ENCODE measurements at regions not wholly inside any gene's neighbourhood (a gene's known extent, or its start where the extent isn't known, plus 50 kb on each side); places are given as distances from the start of the nearest gene placed in this dataset.
"Not testable (repeated sequence)": the region's sequence is repeated elsewhere in the genome, so short reads cannot be mapped to it uniquely, and the experiment has no call there.

- peaks cover 3% of the 10 kb centered on the region for H3K4me1 ChIP-seq (ENCODE audit: control insufficient read depth, insufficient read depth, low read length, poor library complexity, severe bottlenecking)
- no peaks in the 10 kb centered on the region for H3K36me3 ChIP-seq (ENCODE audit: control insufficient read depth, insufficient read depth, low read length)
- WGBS, 2 experiments (ENCODE audit: insufficient coverage in 2 of 2) = 46 to 72% methylated on average over 5 to 7 of the region's 9 CpGs
- H3K27ac ChIP-seq (ENCODE audit: low read depth, low read length, severe bottlenecking) = no peak overlapping the region
- no peak overlapping the region for H3K4me3 ChIP-seq (ENCODE audit: extremely low read depth, insufficient read depth, low read length, poor library complexity, severe bottlenecking)
- no peaks in the 10 kb centered on the region for H3K9me3 ChIP-seq (ENCODE audit: control insufficient read depth, low read length)
Observed at GRCh38 chr17:49898366-49899190, 50.7 kb upstream of the TAC4 start.

- no peak overlapping the region for H3K27ac ChIP-seq (ENCODE audit: low read depth, low read length, severe bottlenecking)
- H3K9me3 ChIP-seq (ENCODE audit: control insufficient read depth, low read length) = no peaks in the 10 kb centered on the region
- no peak overlapping the region for H3K4me3 ChIP-seq (ENCODE audit: extremely low read depth, insufficient read depth, low read length, poor library complexity, severe bottlenecking)
- 34 to 40% methylated on average over 1 to 2 of the region's 2 CpGs for WGBS, 2 experiments (ENCODE audit: insufficient coverage in 2 of 2)
- H3K4me1 ChIP-seq (ENCODE audit: control insufficient read depth, insufficient read depth, low read length, poor library complexity, severe bottlenecking) = peaks cover 3% of the 10 kb centered on the region
- no peaks in the 10 kb centered on the region for H3K36me3 ChIP-seq (ENCODE audit: control insufficient read depth, insufficient read depth, low read length)
Observed at GRCh38 chr17:49899191-49899485, 51.3 kb upstream of the TAC4 start.

GRCh38 chr17:49899588-49899987, 51.7 kb upstream of the TAC4 start:
- H3K4me3 ChIP-seq (ENCODE audit: extremely low read depth, insufficient read depth, low read length, poor library complexity, severe bottlenecking) = no peak overlapping the region
- no peaks in the 10 kb centered on the region for H3K9me3 ChIP-seq (ENCODE audit: control insufficient read depth, low read length)
- no peak overlapping the region for H3K27ac ChIP-seq (ENCODE audit: low read depth, low read length, severe bottlenecking)
- no CpG with 5 or more reads among the region's 1 CpG for WGBS, 2 experiments (ENCODE audit: insufficient coverage in 2 of 2)
- H3K36me3 ChIP-seq (ENCODE audit: control insufficient read depth, insufficient read depth, low read length) = no peaks in the 10 kb centered on the region
- peaks cover 3% of the 10 kb centered on the region for H3K4me1 ChIP-seq (ENCODE audit: control insufficient read depth, insufficient read depth, low read length, poor library complexity, severe bottlenecking)

GRCh38 chr17:49900801-49901200, 52.9 kb upstream of the TAC4 start:
- WGBS, 2 experiments (ENCODE audit: insufficient coverage in 2 of 2) = no CpG with 5 or more reads among the region's 5 CpGs
- H3K27ac ChIP-seq (ENCODE audit: low read depth, low read length, severe bottlenecking); H3K4me3 ChIP-seq (ENCODE audit: extremely low read depth, insufficient read depth, low read length, poor library complexity, severe bottlenecking); H3K9me3 ChIP-seq (ENCODE audit: control insufficient read depth, low read length); H3K36me3 ChIP-seq (ENCODE audit: control insufficient read depth, insufficient read depth, low read length); H3K4me1 ChIP-seq (ENCODE audit: control insufficient read depth, insufficient read depth, low read length, poor library complexity, severe bottlenecking): not testable (repeated sequence)

- Histone ChIP-seq H3K4me3 (ENCODE audit: extremely low read depth, insufficient read depth, low read length, poor library complexity, severe bottlenecking) (no peak overlapping the region), H3K27ac (ENCODE audit: low read depth, low read length, severe bottlenecking) (no peak overlapping the region), H3K36me3 (ENCODE audit: control insufficient read depth, insufficient read depth, low read length) (no peaks in the 10 kb centered on the region), H3K9me3 (ENCODE audit: control insufficient read depth, low read length) (no peaks in the 10 kb centered on the region), H3K4me1 (ENCODE audit: control insufficient read depth, insufficient read depth, low read length, poor library complexity, severe bottlenecking) (peaks cover 3% of the 10 kb centered on the region)
- WGBS, 2 experiments (ENCODE audit: insufficient coverage in 2 of 2) = 7 to 16% methylated on average over 29 to 41 of the region's 47 CpGs
Observed at GRCh38 chr17:49901460-49902331, 53.8 kb upstream of the TAC4 start.

- Histone ChIP-seq H3K9me3 (ENCODE audit: control insufficient read depth, low read length) (no peaks in the 10 kb centered on the region), H3K4me1 (ENCODE audit: control insufficient read depth, insufficient read depth, low read length, poor library complexity, severe bottlenecking) (peaks cover 3% of the 10 kb centered on the region)
- 55% methylated on average over 2 of the region's 5 CpGs; no CpG with 5 or more reads in 1 of the 2 experiments for WGBS, 2 experiments (ENCODE audit: insufficient coverage in 2 of 2)
Observed at GRCh38 chr17:49903523-49903922, 55.7 kb upstream of the TAC4 start.

GRCh38 chr17:49904893-49905292, 57.0 kb upstream of the TAC4 start:
- WGBS, 2 experiments (ENCODE audit: insufficient coverage in 2 of 2) = 78 to 88% methylated on average over 7 to 9 of the region's 9 CpGs
- Histone ChIP-seq H3K27ac (ENCODE audit: low read depth, low read length, severe bottlenecking) (no peak overlapping the region), H3K9me3 (ENCODE audit: control insufficient read depth, low read length) (no peaks in the 10 kb centered on the region)

More at GRCh38 chr17:49903523-49903922, 55.7 kb upstream of the TAC4 start:
- no peak overlapping the region for H3K27ac ChIP-seq (ENCODE audit: low read depth, low read length, severe bottlenecking)
- no peaks in the 10 kb centered on the region for H3K36me3 ChIP-seq (ENCODE audit: control insufficient read depth, insufficient read depth, low read length)
- no peak overlapping the region for H3K4me3 ChIP-seq (ENCODE audit: extremely low read depth, insufficient read depth, low read length, poor library complexity, severe bottlenecking)

GRCh38 chr17:49906531-49907136, 58.8 kb upstream of the TAC4 start:
- H3K9me3 ChIP-seq (ENCODE audit: control insufficient read depth, low read length) = no peaks in the 10 kb centered on the region
- H3K27ac ChIP-seq (ENCODE audit: low read depth, low read length, severe bottlenecking) = no peak overlapping the region
- no peak overlapping the region for H3K4me3 ChIP-seq (ENCODE audit: extremely low read depth, insufficient read depth, low read length, poor library complexity, severe bottlenecking)
- H3K4me1 ChIP-seq (ENCODE audit: control insufficient read depth, insufficient read depth, low read length, poor library complexity, severe bottlenecking) = peaks cover 3% of the 10 kb centered on the region
- WGBS, 2 experiments (ENCODE audit: insufficient coverage in 2 of 2) = 85 to 89% methylated on average over 7 of the region's 10 CpGs
- H3K36me3 ChIP-seq (ENCODE audit: control insufficient read depth, insufficient read depth, low read length) = no peaks in the 10 kb centered on the region

More at GRCh38 chr17:49904893-49905292, 57.0 kb upstream of the TAC4 start:
- no peak overlapping the region for H3K4me3 ChIP-seq (ENCODE audit: extremely low read depth, insufficient read depth, low read length, poor library complexity, severe bottlenecking)
- H3K36me3 ChIP-seq (ENCODE audit: control insufficient read depth, insufficient read depth, low read length) = no peaks in the 10 kb centered on the region
- H3K4me1 ChIP-seq (ENCODE audit: control insufficient read depth, insufficient read depth, low read length, poor library complexity, severe bottlenecking) = peaks cover 3% of the 10 kb centered on the region

GRCh38 chr17:49907279-49907678, 59.4 kb upstream of the TAC4 start:
- no peak overlapping the region for H3K27ac ChIP-seq (ENCODE audit: low read depth, low read length, severe bottlenecking)
- H3K36me3 ChIP-seq (ENCODE audit: control insufficient read depth, insufficient read depth, low read length) = no peaks in the 10 kb centered on the region
- no peaks in the 10 kb centered on the region for H3K9me3 ChIP-seq (ENCODE audit: control insufficient read depth, low read length)
- H3K4me3 ChIP-seq (ENCODE audit: extremely low read depth, insufficient read depth, low read length, poor library complexity, severe bottlenecking) = no peak overlapping the region
- peaks cover under 1% of the 10 kb centered on the region for H3K4me1 ChIP-seq (ENCODE audit: control insufficient read depth, insufficient read depth, low read length, poor library complexity, severe bottlenecking)
- 50 to 65% methylated on average over 5 to 6 of the region's 8 CpGs for WGBS, 2 experiments (ENCODE audit: insufficient coverage in 2 of 2)

- H3K4me1 ChIP-seq (ENCODE audit: control insufficient read depth, insufficient read depth, low read length, poor library complexity, severe bottlenecking) = peaks cover 5% of the 10 kb centered on the region
- H3K4me3 ChIP-seq (ENCODE audit: extremely low read depth, insufficient read depth, low read length, poor library complexity, severe bottlenecking) = no peak overlapping the region
- 60 to 75% methylated on average over 15 of the region's 23 CpGs for WGBS, 2 experiments (ENCODE audit: insufficient coverage in 2 of 2)
- no peaks in the 10 kb centered on the region for H3K36me3 ChIP-seq (ENCODE audit: control insufficient read depth, insufficient read depth, low read length)
- H3K27ac ChIP-seq (ENCODE audit: low read depth, low read length, severe bottlenecking) = no peak overlapping the region
- no peaks in the 10 kb centered on the region for H3K9me3 ChIP-seq (ENCODE audit: control insufficient read depth, low read length)
Observed at GRCh38 chr17:49908782-49909714, 59.9 kb upstream of the DLX4 start.

Data from mesodermal cell (in vitro differentiated cells).